ENCODE measurements at regions not wholly inside any gene's neighbourhood (a gene's known extent, or its start where the extent isn't known, plus 50 kb on each side); places are given as distances from the start of the nearest gene placed in this dataset.
"Not testable (repeated sequence)": the region's sequence is repeated elsewhere in the genome, so short reads cannot be mapped to it uniquely, and the experiment has no call there.

DNA sequence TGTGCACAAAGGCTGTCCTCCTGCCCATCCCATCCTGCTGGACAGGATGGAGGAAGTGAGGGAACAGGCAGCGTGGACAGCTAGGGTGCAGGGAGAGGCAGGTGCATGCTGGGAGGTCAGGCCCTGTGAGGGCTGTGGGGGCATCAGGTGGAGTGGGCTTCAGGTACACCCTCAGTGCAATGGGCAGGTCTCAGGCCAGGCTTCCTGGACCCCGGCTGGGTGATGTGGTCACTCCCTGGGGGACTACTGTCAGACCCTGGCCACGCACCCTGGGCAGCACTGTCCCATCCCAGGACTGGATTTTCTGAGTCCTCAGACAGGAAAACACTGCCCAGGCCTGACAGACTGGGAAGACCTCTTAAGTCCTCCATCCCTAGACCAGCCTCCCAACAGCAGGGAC, 239.9 kb downstream of the POTED start:
- TF ChIP-seq, protein P1, sequence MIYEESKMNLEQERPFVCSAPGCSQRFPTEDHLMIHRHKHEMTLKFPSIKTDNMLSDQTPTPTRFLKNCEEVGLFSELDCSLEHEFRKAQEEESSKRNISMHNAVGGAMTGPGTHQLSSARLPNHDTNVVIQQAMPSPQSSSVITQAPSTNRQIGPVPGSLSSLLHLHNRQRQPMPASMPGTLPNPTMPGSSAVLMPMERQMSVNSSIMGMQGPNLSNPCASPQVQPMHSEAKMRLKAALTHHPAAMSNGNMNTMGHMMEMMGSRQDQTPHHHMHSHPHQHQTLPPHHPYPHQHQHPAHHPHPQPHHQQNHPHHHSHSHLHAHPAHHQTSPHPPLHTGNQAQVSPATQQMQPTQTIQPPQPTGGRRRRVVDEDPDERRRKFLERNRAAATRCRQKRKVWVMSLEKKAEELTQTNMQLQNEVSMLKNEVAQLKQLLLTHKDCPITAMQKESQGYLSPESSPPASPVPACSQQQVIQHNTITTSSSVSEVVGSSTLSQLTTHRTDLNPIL (CRISPR knock-in tag; IDR thresholded peaks at IDR 0.05; ENCODE audit: low read depth) = not testable (repeated sequence)
- TF ChIP-seq ZNF8 (CRISPR knock-in tag; IDR thresholded peaks at IDR 0.05); POU6F1 (CRISPR knock-in tag; IDR thresholded peaks at IDR 0.05; ENCODE audit: borderline replicate concordance, low read depth); ARNTL (CRISPR knock-in tag; IDR thresholded peaks at IDR 0.05; ENCODE audit: borderline replicate concordance, low read depth); CSRNP3 (CRISPR knock-in tag; IDR thresholded peaks at IDR 0.05): not testable (repeated sequence)
